HG03520 (cell line): ENCODE measurements at regions not wholly inside any gene's neighbourhood (a gene's known extent, or its start where the extent isn't known, plus 50 kb on each side); places are given as distances from the start of the nearest gene placed in this dataset.
"Not testable (repeated sequence)": the region's sequence is repeated elsewhere in the genome, so short reads cannot be mapped to it uniquely, and the experiment has no call there.

Experiments used
- ATAC-seq: cut with Tn5 transposase; IDR thresholded peaks from one replicate; pipeline ENCODE4 v1.9.1; 2021; ENCODE audit warnings: mild to moderate bottlenecking, moderate library complexity; ENCODE audit not compliant: unreplicated experiment

- ATAC-seq: not testable (repeated sequence)
Measured at GRCh38 chr5:17032314-17032985, 96.4 kb upstream of the MYO10 start.

DNA sequence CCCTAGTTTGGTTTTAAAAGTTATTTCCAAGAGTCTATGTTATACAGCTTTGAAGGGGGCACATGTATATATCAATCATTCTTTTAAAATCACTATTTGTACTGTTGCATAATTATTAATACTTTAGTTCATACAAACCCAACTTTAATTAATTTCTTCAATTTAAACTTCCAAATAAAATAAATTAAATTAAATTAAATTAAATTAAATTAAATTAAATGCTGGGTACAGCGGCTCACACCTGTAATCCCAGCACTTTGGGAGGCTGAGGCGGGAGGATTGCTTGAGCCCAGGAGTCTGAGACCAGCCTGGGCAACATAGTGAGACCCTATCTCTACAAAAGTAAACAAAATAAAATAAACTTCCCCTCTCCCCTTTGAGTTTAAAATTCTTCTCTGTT is 98.9 kb upstream of the MYO10 start:
- not testable (repeated sequence) for ATAC-seq

DNA sequence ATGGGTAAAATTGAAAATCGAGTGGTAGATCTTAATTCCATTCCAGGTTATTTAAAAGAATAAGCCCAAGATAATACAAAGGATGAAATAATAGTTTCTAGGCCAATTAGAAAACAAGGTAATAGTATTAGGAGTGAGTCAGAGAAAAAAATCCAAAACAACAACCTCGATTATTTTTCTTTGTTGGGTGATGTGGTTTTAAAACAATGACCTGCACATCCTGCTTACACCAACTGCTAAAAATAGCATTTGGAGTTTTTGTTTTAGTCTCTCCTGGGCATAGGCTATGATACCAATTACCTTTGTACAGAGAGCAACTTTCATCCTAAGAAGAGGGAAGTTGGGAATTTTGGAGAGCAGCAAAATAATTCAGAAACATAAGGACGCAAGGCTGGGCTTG is 101.7 kb upstream of the MYO10 start:
- no peak for ATAC-seq

- ATAC-seq: no peak
Measured at GRCh38 chr5:17039170-17039569, 103.1 kb upstream of the MYO10 start.

GRCh38 chr5:17042041-17042440 is 106.0 kb upstream of the MYO10 start:
- ATAC-seq: no peak

DNA sequence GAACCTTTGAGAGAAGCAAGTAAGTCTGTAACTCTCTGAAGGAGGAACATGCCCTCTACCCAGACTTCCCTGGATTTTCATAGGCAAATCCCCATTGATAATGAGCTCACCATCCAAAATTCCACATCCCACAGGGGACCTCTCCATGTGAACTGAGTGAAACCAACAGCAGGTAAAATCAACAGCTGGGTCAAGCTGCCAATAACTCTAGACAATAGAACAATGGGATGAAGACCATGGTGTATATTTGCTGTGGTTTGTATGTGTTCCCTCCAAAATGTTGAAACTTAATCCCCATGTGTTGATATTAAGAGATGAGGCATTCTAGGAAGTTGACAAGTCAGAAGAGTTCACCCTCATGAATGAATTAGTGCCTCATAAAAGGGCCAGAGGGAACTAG is 110.2 kb upstream of the MYO10 start:
- ATAC-seq: no peak

- no peak for ATAC-seq
Measured at GRCh38 chr5:17050236-17050635, 114.1 kb upstream of the MYO10 start.

GRCh38 chr5:17054911-17055310 is 118.8 kb upstream of the MYO10 start:
- no peak for ATAC-seq

- no peak for ATAC-seq
Measured at GRCh38 chr5:17056141-17056631, 120.1 kb upstream of the MYO10 start.

GRCh38 chr5:17058438-17058837 is 122.3 kb upstream of the MYO10 start:
- ATAC-seq: no peak

DNA sequence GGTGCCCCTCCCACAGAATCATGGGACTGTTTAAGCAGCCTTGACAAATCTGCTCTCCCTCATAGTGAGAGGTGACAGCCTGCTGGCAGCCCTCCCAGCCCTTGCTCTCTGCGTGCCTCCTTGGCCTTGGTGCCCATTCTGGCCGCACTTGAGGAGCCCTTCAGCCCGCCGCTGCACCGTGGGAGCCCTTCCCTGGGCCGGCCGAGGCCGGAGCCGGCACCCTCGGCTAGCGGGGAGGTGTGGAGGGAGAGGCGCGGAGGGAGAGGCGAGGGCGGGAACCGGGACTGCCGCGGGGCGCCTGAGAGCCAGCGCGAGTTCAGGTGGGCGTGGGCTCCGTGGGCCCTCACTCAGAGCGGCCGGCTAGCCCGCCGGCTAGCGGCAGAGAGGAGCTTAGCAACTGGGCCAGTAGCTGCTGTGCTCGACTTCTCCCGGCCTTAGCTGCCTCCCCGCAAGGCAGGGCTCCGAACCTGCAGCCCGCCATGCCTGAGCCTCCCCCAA is 125.9 kb upstream of the MYO10 start:
- ATAC-seq: no peak

DNA sequence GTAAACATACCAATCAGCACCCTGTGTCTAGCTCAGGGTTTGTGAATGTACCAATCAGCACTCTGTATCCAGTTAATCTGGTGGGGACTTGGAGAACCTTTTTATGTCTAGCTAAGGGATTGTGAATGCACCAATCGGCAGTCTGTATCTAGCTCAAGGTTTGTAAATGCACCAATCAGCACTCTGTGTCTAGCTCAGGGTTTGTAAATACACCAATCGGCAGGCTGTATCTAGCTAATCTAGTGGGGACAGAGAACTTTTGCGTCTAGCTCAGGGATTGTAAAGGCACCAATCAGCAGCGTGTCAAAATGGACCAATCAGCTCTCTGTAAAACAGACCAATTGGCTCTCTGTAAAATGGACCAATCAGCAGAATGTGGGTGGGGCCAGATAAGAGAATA is 126.7 kb upstream of the MYO10 start:
- ATAC-seq: not testable (repeated sequence)

DNA sequence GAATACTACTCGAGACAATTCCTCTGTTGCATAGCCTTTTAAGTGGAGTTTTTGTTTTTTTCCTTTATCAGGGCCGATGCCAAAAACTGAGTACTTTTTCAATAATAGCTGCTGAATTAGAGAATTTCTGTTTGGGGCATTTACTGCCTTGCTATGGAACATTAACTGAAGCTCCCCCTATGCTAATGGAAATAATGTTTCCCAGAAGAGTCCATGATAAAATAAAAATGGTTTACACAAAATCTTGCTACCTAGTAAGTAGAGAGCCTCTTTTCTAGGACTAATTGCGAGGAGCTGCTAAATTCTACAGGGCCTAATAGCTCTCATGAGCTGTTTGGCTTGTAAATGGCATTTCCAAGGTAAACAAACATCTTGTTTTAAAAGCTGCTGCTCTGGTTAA is 128.2 kb upstream of the MYO10 start:
- ATAC-seq: no peak

GRCh38 chr5:17065458-17065857 is 129.4 kb upstream of the MYO10 start:
- no peak for ATAC-seq

DNA sequence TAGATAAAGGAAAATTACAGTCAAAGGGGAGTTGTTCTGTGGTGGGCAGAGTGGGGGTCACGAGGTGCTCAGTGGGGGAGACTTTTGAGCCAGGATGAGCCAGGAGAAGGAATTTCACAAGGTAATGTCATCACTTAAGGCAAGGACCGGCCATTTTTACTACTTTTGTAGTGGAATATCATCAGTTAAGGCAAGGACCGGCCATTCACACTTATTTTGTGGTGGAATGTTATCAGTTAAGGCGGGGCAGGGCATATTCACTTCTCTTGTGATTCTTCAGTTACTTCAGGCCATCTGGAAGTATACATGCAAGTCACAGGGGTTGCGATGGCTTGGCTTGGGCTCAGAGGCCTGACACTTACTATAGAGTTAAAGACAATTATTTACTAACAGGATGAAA is 129.9 kb upstream of the MYO10 start:
- not testable (repeated sequence) for ATAC-seq

GRCh38 chr5:17067657-17068392 is 131.7 kb upstream of the MYO10 start:
- no peak for ATAC-seq

DNA sequence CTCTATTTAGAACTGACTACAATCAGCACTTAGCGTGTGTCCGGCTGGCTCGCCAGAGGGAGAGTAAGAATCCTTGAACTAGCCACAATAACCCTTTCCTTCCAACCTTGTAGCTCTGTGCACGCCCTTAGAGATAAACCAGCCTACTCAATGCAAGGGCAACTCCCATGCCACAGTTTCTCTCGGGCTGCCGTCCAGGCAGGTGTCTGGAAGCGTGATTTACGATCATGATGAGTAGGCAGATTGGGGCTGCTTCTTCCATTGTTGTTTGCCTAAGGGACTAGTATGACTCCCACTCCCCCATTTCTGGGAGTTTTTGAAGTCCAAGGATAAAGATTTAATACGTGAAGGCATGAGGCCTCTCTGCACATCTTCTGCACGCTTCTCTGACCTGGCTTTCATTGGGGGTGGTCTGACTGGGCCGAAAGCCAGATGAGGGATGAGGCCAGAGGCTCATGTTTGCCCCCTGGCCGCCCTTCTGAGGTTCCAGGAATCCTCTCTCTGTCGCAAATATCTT is 134.0 kb upstream of the MYO10 start:
- ATAC-seq: no peak

DNA sequence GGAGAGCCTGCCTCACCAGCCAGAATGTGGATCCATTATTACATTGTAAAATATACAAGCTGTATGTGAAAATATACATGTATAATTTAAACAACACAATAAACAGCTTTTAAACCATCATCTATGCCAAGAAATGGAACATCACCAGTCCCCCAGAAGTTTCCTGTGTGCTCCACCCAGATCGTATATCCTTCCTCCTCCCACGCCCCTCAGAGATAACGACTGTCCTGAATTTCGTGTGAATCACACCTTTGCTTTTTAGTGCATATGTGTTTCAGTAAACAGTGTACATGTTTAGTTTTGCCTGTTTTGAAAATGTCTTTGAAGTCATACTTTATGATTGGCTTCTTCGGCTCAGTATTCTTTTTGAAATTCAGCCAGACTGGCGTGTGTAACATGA is 134.6 kb upstream of the MYO10 start:
- no peak for ATAC-seq

DNA sequence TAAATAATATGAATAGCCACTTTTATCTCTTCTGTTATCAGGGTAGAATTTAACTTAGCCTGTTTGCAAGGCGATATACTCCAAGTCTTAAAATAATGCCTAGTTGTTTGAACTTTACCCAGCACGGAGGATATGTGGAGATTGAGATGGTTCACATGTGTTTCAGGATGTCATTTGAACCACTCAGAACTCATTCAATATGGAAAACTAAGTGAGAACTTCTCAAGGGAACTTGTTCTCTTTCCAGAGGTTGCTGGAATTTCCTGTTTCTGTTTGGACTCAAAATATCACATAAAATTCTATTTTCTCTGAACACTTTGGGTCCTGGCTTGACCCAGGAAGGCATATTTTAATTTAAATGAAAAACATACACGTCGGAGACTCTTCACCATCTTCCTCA is 139.1 kb upstream of the MYO10 start:
- no peak for ATAC-seq

DNA sequence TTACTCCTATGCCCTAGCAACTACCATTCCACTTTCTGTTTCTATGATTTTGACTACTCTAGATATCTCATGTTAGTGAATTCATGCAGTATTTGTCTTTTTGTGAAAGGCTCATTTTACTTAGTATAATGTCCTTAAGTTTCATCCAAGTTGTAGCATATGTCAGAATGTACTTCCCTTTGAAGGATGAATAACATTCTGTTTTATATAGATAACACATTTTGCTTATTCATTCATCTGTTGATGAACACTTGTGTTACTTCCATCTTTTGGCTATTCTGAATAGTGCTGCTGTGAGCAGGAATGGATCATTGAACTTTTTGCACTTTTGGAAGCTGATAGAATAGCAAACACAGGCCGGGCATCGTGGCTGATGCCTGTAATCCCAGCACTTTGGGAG is 140.2 kb upstream of the MYO10 start:
- ATAC-seq: no peak

- no peak for ATAC-seq
Measured at GRCh38 chr5:17077440-17078233, 139.8 kb upstream of the BASP1 start.
